B cell (primary cell): ENCODE measurements at regions not wholly inside any gene's neighbourhood (a gene's known extent, or its start where the extent isn't known, plus 50 kb on each side); places are given as distances from the start of the nearest gene placed in this dataset.

Source experiments
- ATAC-seq: fragments of 200-7000 bp; cut with Tn5 transposase; one replicate; pipeline ENCODE4 v1.10.0; 2021; ENCODE audit warnings: low read depth, mild to moderate bottlenecking, moderate number of reproducible peaks, moderate library complexity
- CTCF ChIA-PET: fragments of 350-600 bp; sonication (Branson Sonifier 250); formaldehyde crosslinking; loops from one replicate; lab custom pipeline; 2021; ENCODE audit warnings: antibody characterized with exemption, inconsistent platforms; lab: Charles Lee
- POLR2A ChIA-PET: fragments of 350-600 bp; sonication (Branson Sonifier 250); formaldehyde crosslinking; loops from one replicate; lab custom pipeline; 2021; ENCODE audit warnings: antibody characterized with exemption; lab: Charles Lee
- DNase-seq: peaks from one replicate; pipeline ENCODE4 v3.0.0; 2013
- H2AFZ ChIP-seq: 2 replicates; pipeline ENCODE4 v1.6.1; 2012; ENCODE audit warnings: mild to moderate bottlenecking, low read depth, low read length; ENCODE audit not compliant: insufficient read depth, poor library complexity, severe bottlenecking
- H3K27ac ChIP-seq, 2 donors: 1 replicate in 1 of 2; 2 replicates in 1 of 2; pipeline ENCODE4 v1.5.1; 2012 to 2013; ENCODE audit warnings: low read length in 2 of 2, mild to moderate bottlenecking in 2 of 2, moderate library complexity in 1 of 2
- H3K27me3 ChIP-seq, 4 experiments: fragments of 200-600 bp in 1 of 4; sonication (generic) in 1 of 4; replicated peaks in 1 of 4; 1 replicate in 2 of 4; 2 replicates in 2 of 4; pipeline versions ENCODE4 v1.6.1 to v1.7.0; 2013 to 2016; ENCODE audit warnings: low read length in 3 of 4, mild to moderate bottlenecking in 2 of 4, mixed read lengths in 1 of 4, moderate library complexity in 1 of 4; ENCODE audit not compliant: insufficient read depth in 4 of 4, control insufficient read depth in 3 of 4; ENCODE audit errors: control extremely low read depth in 1 of 4
- H3K36me3 ChIP-seq, 2 experiments: replicated peaks in 1 of 2; 1 replicate in 1 of 2; 2 replicates in 1 of 2; pipeline versions ENCODE4 v1.6.1 to v1.7.1; 2013; ENCODE audit warnings: low read length in 1 of 2; ENCODE audit not compliant: insufficient read depth in 2 of 2, control insufficient read depth in 1 of 2; ENCODE audit errors: control extremely low read depth in 1 of 2, extremely low read depth in 1 of 2
- H3K4me1 ChIP-seq, 2 donors: fragments of 200-600 bp in 1 of 2; sonication (generic) in 1 of 2; 1 replicate in 1 of 2; 2 replicates in 1 of 2; pipeline versions ENCODE4 v1.5.1 to v1.6.1; 2013 to 2017; ENCODE audit warnings: low read length in 2 of 2; ENCODE audit not compliant: control insufficient read depth in 2 of 2, insufficient read depth in 2 of 2
- H3K4me2 ChIP-seq: replicated peaks from 2 replicates; pipeline ENCODE3; 2012; ENCODE audit warnings: mild to moderate bottlenecking, low read depth, low read length; ENCODE audit not compliant: poor library complexity, severe bottlenecking
- H3K4me3 ChIP-seq, 5 experiments: fragments of 200-600 bp in 1 of 5; sonication (generic) in 1 of 5; 1 replicate in 3 of 5; 2 replicates in 2 of 5; pipeline versions ENCODE4 v1.5.1 to v1.7.0; 2011 to 2016; ENCODE audit warnings: low read length in 4 of 5, mild to moderate bottlenecking in 4 of 5, low read depth in 2 of 5, control low read depth in 1 of 5, moderate library complexity in 1 of 5; ENCODE audit not compliant: insufficient read depth in 1 of 5; ENCODE audit errors: control extremely low read depth in 1 of 5, extremely low read depth in 1 of 5
- H3K79me2 ChIP-seq: fragments of 200-600 bp; sonication (generic); one replicate; pipeline ENCODE4 v1.6.0; 2016; ENCODE audit warnings: low read length; ENCODE audit not compliant: control insufficient read depth, insufficient read depth
- H3K9ac ChIP-seq: fragments of 200-600 bp; sonication (generic); 2 replicates; pipeline ENCODE4 v1.6.1; 2017; ENCODE audit warnings: mild to moderate bottlenecking, low read length, moderate library complexity
- H3K9me3 ChIP-seq, 3 donors: one replicate each; pipeline versions ENCODE4 v1.6.1 to v1.7.1; 2013; ENCODE audit warnings: low read length in 2 of 3; ENCODE audit not compliant: control insufficient read depth in 2 of 3, insufficient read depth in 1 of 3; ENCODE audit errors: control extremely low read depth in 1 of 3
- H4K20me1 ChIP-seq: 2 replicates; pipeline ENCODE4 v1.6.0; 2012; ENCODE audit warnings: mild to moderate bottlenecking, low read length; ENCODE audit not compliant: insufficient read depth, control insufficient read depth, poor library complexity, severe bottlenecking
- H3K27ac Mint-ChIP-seq: one replicate; pipeline ENCODE4 v1.8.0; 2021; ENCODE audit warnings: mixed read lengths
- H3K27me3 Mint-ChIP-seq: one replicate; pipeline ENCODE4 v1.8.0; 2021; ENCODE audit warnings: mixed read lengths
- H3K4me1 Mint-ChIP-seq: one replicate; pipeline ENCODE4 v1.8.0; 2021; ENCODE audit warnings: mixed read lengths
- H3K4me3 Mint-ChIP-seq: one replicate; pipeline ENCODE4 v1.8.0; 2021; ENCODE audit warnings: mixed read lengths
- H3K9me3 Mint-ChIP-seq: one replicate; pipeline ENCODE4 v1.8.0; 2022; ENCODE audit warnings: mixed read lengths; ENCODE audit not compliant: insufficient read depth
- EZH2 ChIP-seq: IDR thresholded peaks from 2 replicates; pipeline ENCODE4 v1.6.1; 2012; ENCODE audit warnings: borderline replicate concordance, low read depth, mild to moderate bottlenecking, moderate library complexity, low read length; ENCODE audit not compliant: insufficient read depth, poor library complexity, severe bottlenecking
- WGBS: methylation state at CpG from one replicate; pipeline ENCODE4 v1.1.5; 2013; ENCODE audit warnings: missing lambda C conversion rate; ENCODE audit not compliant: insufficient coverage; 5-methylcytosine and 5-hydroxymethylcytosine counted together
- intact Hi-C: fragments of 100-400 bp; cut with micrococcal nuclease; formaldehyde crosslinking; loops from one replicate; pipeline ENCODE4 v1.10.0; 2022
- TF ChIP-seq, protein P1 (sequence below): fragments of 200-600 bp; IDR thresholded peaks from one replicate; pipeline ENCODE4 v1.8.0; 2022; ENCODE audit warnings: antibody characterized with exemption, mild to moderate bottlenecking

DNA sequence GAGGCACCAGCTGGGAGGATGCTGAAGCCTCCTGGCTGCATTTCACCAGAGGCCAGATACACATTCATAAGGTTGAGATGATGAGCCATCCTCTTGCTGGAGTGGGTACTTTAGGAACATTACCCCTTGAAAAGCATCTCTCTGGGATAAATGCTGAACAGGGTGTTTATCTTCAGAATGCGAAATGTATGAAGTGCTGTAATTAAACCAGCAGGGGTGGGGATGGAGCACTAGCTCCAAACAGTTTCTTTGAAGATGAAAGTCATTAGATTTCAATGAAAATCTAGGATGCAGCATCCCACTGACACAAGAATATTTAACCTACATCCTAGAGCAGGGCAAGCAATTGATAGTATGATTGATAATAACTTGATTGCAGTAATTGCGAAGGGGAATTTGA is 158.1 kb downstream of the CYLD start:
- Histone ChIP-seq H3K9ac (no peak overlapping the region), H3K4me2 (no peak overlapping the region), H3K9me3 (no peaks in the 10 kb centered on the region), H3K36me3 (no peaks in the 10 kb centered on the region), H3K79me2 (no peaks in the 10 kb centered on the region), H3K27ac (no peak overlapping the region), H4K20me1 (no peaks in the 10 kb centered on the region), H3K27me3 (no peaks in the 10 kb centered on the region), H3K4me3 (no peak overlapping the region), H2AFZ (no peak overlapping the region), H3K4me1 (no peaks in the 10 kb centered on the region)
- intact Hi-C loops: no loop called here
- no peak for ATAC-seq
- Mint-ChIP-seq H3K9me3 (peaks cover 5% of the 10 kb centered on the region), H3K27me3 (no peaks in the 10 kb centered on the region), H3K4me3 (no peak overlapping the region), H3K4me1 (no peaks in the 10 kb centered on the region), H3K27ac (no peak overlapping the region)
- POLR2A ChIA-PET: no interaction called here
- WGBS: 86% methylated on average over 1 of the region's 2 CpGs
- no peak for DNase-seq
- CTCF ChIA-PET: no interaction called here
- TF ChIP-seq EZH2: no peak
- TF ChIP-seq, protein P1, sequence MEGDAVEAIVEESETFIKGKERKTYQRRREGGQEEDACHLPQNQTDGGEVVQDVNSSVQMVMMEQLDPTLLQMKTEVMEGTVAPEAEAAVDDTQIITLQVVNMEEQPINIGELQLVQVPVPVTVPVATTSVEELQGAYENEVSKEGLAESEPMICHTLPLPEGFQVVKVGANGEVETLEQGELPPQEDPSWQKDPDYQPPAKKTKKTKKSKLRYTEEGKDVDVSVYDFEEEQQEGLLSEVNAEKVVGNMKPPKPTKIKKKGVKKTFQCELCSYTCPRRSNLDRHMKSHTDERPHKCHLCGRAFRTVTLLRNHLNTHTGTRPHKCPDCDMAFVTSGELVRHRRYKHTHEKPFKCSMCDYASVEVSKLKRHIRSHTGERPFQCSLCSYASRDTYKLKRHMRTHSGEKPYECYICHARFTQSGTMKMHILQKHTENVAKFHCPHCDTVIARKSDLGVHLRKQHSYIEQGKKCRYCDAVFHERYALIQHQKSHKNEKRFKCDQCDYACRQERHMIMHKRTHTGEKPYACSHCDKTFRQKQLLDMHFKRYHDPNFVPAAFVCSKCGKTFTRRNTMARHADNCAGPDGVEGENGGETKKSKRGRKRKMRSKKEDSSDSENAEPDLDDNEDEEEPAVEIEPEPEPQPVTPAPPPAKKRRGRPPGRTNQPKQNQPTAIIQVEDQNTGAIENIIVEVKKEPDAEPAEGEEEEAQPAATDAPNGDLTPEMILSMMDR: no peak

DNA sequence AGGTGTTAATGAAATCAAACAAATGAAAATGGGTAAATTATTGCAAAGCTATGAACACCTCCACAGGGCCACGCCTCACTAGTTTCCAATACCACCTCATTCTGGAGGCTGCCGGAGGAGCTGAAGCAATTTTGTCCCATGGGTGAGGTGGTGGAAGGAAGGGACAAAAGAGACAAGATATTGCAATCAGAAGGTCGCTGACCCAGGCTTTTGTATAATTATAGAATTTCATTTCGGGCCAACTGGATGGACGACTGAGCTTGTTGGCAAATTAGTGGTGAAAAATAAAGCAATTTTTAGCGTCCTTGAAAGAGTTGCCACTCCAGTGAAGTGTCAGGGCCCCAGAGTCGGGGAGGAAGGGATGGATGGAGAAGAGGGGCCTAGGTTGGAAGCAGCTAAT is 147.9 kb downstream of the CYLD start:
- no peaks in the 10 kb centered on the region for H3K9me3 Mint-ChIP-seq
- H3K27ac Mint-ChIP-seq: no peak overlapping the region
- WGBS: 92% methylated on average over 5 of the region's 7 CpGs
- CTCF ChIA-PET: no interaction called here
- no peak overlapping the region for H3K4me2 ChIP-seq
- intact Hi-C loops: no loop called here
- no peaks in the 10 kb centered on the region for H3K79me2 ChIP-seq
- H3K27me3 ChIP-seq: peaks cover 0 to 5% (median 0%) of the 10 kb centered on the region in 4 experiments
- no peak overlapping the region for H3K9ac ChIP-seq
- no peak for ATAC-seq
- POLR2A ChIA-PET: no interaction called here
- no peaks in the 10 kb centered on the region for H3K36me3 ChIP-seq
- peaks cover 0 to 12% (median 0%) of the 10 kb centered on the region in 3 donors for H3K9me3 ChIP-seq
- no peaks in the 10 kb centered on the region for H3K4me1 Mint-ChIP-seq
- TF ChIP-seq, protein P1: no peak
- no peak for TF ChIP-seq EZH2
- no peak overlapping the region for H3K4me3 ChIP-seq
- no peak overlapping the region for H3K27ac ChIP-seq
- H3K27me3 Mint-ChIP-seq: peaks cover 28% of the 10 kb centered on the region
- no peak overlapping the region for H2AFZ ChIP-seq
- no peaks in the 10 kb centered on the region for H4K20me1 ChIP-seq
- H3K4me3 Mint-ChIP-seq: no peak overlapping the region
- DNase-seq: no peak
- no peaks in the 10 kb centered on the region for H3K4me1 ChIP-seq
